K562 (cell line): ENCODE measurements at regions not wholly inside any gene's neighbourhood (a gene's known extent, or its start where the extent isn't known, plus 50 kb on each side); places are given as distances from the start of the nearest gene placed in this dataset.

Source experiments
- ATAC-seq: fragments of 200-7000 bp; cut with Tn5 transposase; 3 replicates; pipeline ENCODE4 v1.9.1; 2020; ENCODE audit warnings: moderate library complexity
- BruUV-seq: library from RNA; stranded (reverse); fragments of 400-500 nt; replicated peaks from 2 replicates; lab custom pipeline; 2021; lab: Mats Ljungman, UMichigan
- CTCF ChIA-PET: fragments of 300-600 bp; formaldehyde crosslinking; extraction: SDS; loops from one replicate; lab custom pipeline; 2021; ENCODE audit warnings: low intra/inter-chr PET ratio; lab: Yijun Ruan, JAX
- POLR2A ChIA-PET: fragments of 300-600, 350-650 bp; sonication (Branson Sonifier 250); formaldehyde crosslinking; extraction: SDS; loops from one replicate; lab custom pipeline; 2021; ENCODE audit warnings: antibody characterized with exemption, inconsistent platforms; lab: Yijun Ruan, JAX
- DNase-seq, 4 experiments: peaks; one replicate each; pipeline versions ENCODE4 v3.0.0 to v3.0.0-alpha.2; 2011 to 2018; ENCODE audit warnings: low spot score in 3 of 4, mixed read lengths in 3 of 4; ENCODE audit errors: extremely low read depth in 1 of 4
- FAIRE-seq: peaks from 2 replicates; lab custom pipeline; 2011; peaks lifted over from hg19 to GRCh38; lab: Jason Lieb, UNC
- H2AFZ ChIP-seq: 2 replicates; pipeline ENCODE4 v1.6.0; 2011; ENCODE audit warnings: low read depth, low read length, control low read depth, inconsistent platforms
- H3K27ac ChIP-seq: fragments of 200-600 bp; 3 replicates; pipeline ENCODE4 v1.8.0; 2011; ENCODE audit warnings: low read depth, mild to moderate bottlenecking, control low read depth, inconsistent platforms, low read length, moderate library complexity, mixed read lengths; ENCODE audit errors: extremely low read depth
- H3K27me3 ChIP-seq, 2 experiments: fragments of 300-600 bp in 1 of 2; 2 replicates in 1 of 2; 3 replicates in 1 of 2; pipeline versions ENCODE4 v1.6.0 to v1.8.0; 2011; ENCODE audit warnings: inconsistent platforms in 2 of 2, low read length in 2 of 2, mild to moderate bottlenecking in 1 of 2, mixed read lengths in 1 of 2, moderate library complexity in 1 of 2; ENCODE audit not compliant: control insufficient read depth in 2 of 2, insufficient read depth in 2 of 2
- H3K36me3 ChIP-seq: fragments of 300-600 bp; 3 replicates; pipeline ENCODE4 v1.8.0; 2011; ENCODE audit warnings: mild to moderate bottlenecking, low read length, inconsistent platforms; ENCODE audit not compliant: control insufficient read depth, insufficient read depth
- H3K4me1 ChIP-seq, 2 experiments: fragments of 200-600 bp in 1 of 2; replicated peaks in 1 of 2; 2 replicates in 1 of 2; 3 replicates in 1 of 2; pipeline versions ENCODE4 v1.5.1 to v1.8.0; 2011; ENCODE audit warnings: inconsistent platforms in 2 of 2, low read length in 2 of 2, mild to moderate bottlenecking in 1 of 2, mixed read lengths in 1 of 2, moderate library complexity in 1 of 2; ENCODE audit not compliant: control insufficient read depth in 2 of 2, insufficient read depth in 2 of 2
- H3K4me2 ChIP-seq: 2 replicates; pipeline ENCODE4 v1.6.1; 2011; ENCODE audit warnings: low read length, control low read depth, inconsistent platforms, mixed read lengths; ENCODE audit not compliant: insufficient read depth
- H3K4me3 ChIP-seq: fragments of 200-600 bp; sonication (generic), shearing (Covaris generic); 2 replicates; pipeline ENCODE4 v1.5.1; 2016; ENCODE audit warnings: control low read depth, inconsistent platforms
- H3K79me2 ChIP-seq: fragments of 200-600 bp; 3 replicates; pipeline ENCODE4 v1.8.0; 2011; ENCODE audit warnings: low read length, inconsistent platforms; ENCODE audit not compliant: control insufficient read depth, insufficient read depth
- H3K9ac ChIP-seq, 2 experiments: 2 replicates each; pipeline versions ENCODE4 v1.6.0 to v1.6.1; 2011; ENCODE audit warnings: low read depth in 2 of 2, low read length in 2 of 2, control low read depth in 1 of 2, inconsistent platforms in 1 of 2, mild to moderate bottlenecking in 1 of 2, mixed read lengths in 1 of 2; ENCODE audit not compliant: insufficient read depth in 1 of 2
- H3K9me1 ChIP-seq: one replicate; pipeline ENCODE4 v1.6.0; 2011; ENCODE audit warnings: inconsistent platforms, mild to moderate bottlenecking, low read length, moderate library complexity; ENCODE audit not compliant: control insufficient read depth, insufficient read depth
- H3K9me3 ChIP-seq: replicated peaks from 2 replicates; pipeline ENCODE4 v1.5.1; 2011; ENCODE audit warnings: low read depth, low read length, inconsistent platforms; ENCODE audit not compliant: control insufficient read depth, insufficient read depth
- H4K20me1 ChIP-seq: replicated peaks from 2 replicates; pipeline ENCODE4 v1.6.1; 2011; ENCODE audit warnings: low read length, inconsistent platforms, mixed read lengths; ENCODE audit not compliant: control insufficient read depth, insufficient read depth
- ARID1B ChIP-seq: fragments of 450-650 bp; IDR thresholded peaks from 2 replicates; pipeline ENCODE4 v1.6.1; 2016; ENCODE audit warnings: antibody characterized with exemption, mild to moderate bottlenecking, inconsistent platforms
- ARID2 ChIP-seq: fragments of 450-650 bp; IDR thresholded peaks from 2 replicates; pipeline ENCODE4 v1.6.1; 2017; ENCODE audit warnings: antibody characterized with exemption, mild to moderate bottlenecking
- BCOR ChIP-seq: fragments of 450-650 bp; IDR thresholded peaks from 2 replicates; pipeline ENCODE4 v1.6.1; 2016
- CHD2 ChIP-seq: IDR thresholded peaks from 2 replicates; pipeline ENCODE4 v1.6.1; 2011; ENCODE audit warnings: low read depth, low read length
- ELF2 ChIP-seq: fragments of 250-450 bp; sonication (Bioruptor Pico); IDR thresholded peaks from 2 replicates; pipeline ENCODE4 v1.5.0; 2021; ENCODE audit warnings: mild to moderate bottlenecking
- FIP1L1 ChIP-seq: fragments of 200-400 bp; formaldehyde crosslinking; IDR thresholded peaks from 2 replicates; pipeline ENCODE4 v1.6.1; 2018; ENCODE audit warnings: mild to moderate bottlenecking, low read depth, low read length; ENCODE audit not compliant: poor library complexity, severe bottlenecking
- GATA2 ChIP-seq: sonication (generic); formaldehyde crosslinking; IDR thresholded peaks from 2 replicates; pipeline ENCODE4 v1.4.0; 2020; ENCODE audit warnings: mild to moderate bottlenecking, missing genetic modification reagents
- JUNB ChIP-seq: fragments of 450-650 bp; formaldehyde crosslinking; conservative IDR thresholded peaks from 2 replicates; pipeline ENCODE4 v1.4.0; 2020; ENCODE audit warnings: mild to moderate bottlenecking
- MCM2 ChIP-seq: fragments of 450-650 bp; IDR thresholded peaks from 2 replicates; pipeline ENCODE4 v1.6.1; 2017; ENCODE audit warnings: low read depth, mild to moderate bottlenecking
- SREBF1 ChIP-seq: fragments of 150-350 bp; IDR thresholded peaks from 2 replicates; pipeline ENCODE4 v1.6.1; 2014; ENCODE audit warnings: antibody characterized with exemption, low read depth, low read length, borderline replicate concordance
- XRCC3 ChIP-seq: fragments of 450-650 bp; IDR thresholded peaks from 2 replicates; pipeline ENCODE4 v1.6.1; 2017; ENCODE audit warnings: mild to moderate bottlenecking, moderate library complexity
- ZBED1 ChIP-seq: IDR thresholded peaks from 2 replicates; pipeline ENCODE4 v1.6.1; 2014
- ZBTB1 ChIP-seq: sonication (generic); formaldehyde crosslinking; IDR thresholded peaks from 2 replicates; pipeline ENCODE4 v1.8.1; 2023; ENCODE audit warnings: missing genetic modification reagents, low read depth, mild to moderate bottlenecking, borderline replicate concordance
- ZNF146 ChIP-seq: IDR thresholded peaks from one replicate; pipeline ENCODE4 v1.6.1; 2018; ENCODE audit warnings: missing compliant biosample characterization; ENCODE audit not compliant: unreplicated experiment
- ZNF23 ChIP-seq: fragments of 250-450 bp; sonication (Bioruptor Pico); IDR thresholded peaks from 2 replicates; pipeline ENCODE4 v1.4.0; 2020; ENCODE audit warnings: mild to moderate bottlenecking
- ZNF324 ChIP-seq: fragments of 250-450 bp; sonication (Bioruptor Pico); IDR thresholded peaks from 2 replicates; pipeline ENCODE4 v1.4.0; 2020; ENCODE audit warnings: mild to moderate bottlenecking
- ZNF354B ChIP-seq: fragments of 250-450 bp; sonication (Bioruptor Pico); IDR thresholded peaks from 2 replicates; pipeline ENCODE4 v1.4.0; 2020
- ZNF436 ChIP-seq: fragments of 250-450, 450-650 bp; sonication (Bioruptor Pico); formaldehyde crosslinking; IDR thresholded peaks from 2 replicates; pipeline ENCODE4 v1.7.0; 2020; ENCODE audit warnings: mild to moderate bottlenecking
- WGBS: fragments of 100-300 bp; shearing (Covaris generic); methylation state at CpG from one replicate; pipeline ENCODE4 v1.1.6; 2016; ENCODE audit warnings: low coverage, mixed read lengths; ENCODE audit not compliant: insufficient coverage; ENCODE audit errors: missing lambda C conversion rate; 5-methylcytosine and 5-hydroxymethylcytosine counted together
- in situ Hi-C: fragments of 300-500 bp; cut with MboI; formaldehyde crosslinking; loops from 4 replicates; pipeline ENCODE4 v1.15.0; 2018; ENCODE audit warnings: inconsistent platforms, mixed read lengths
- intact Hi-C: fragments of 100-400 bp; cut with micrococcal nuclease; formaldehyde crosslinking; loops from 2 replicates; pipeline ENCODE4 v1.14.2; 2022
- TF ChIP-seq, protein P1 (sequence below): fragments of 200-800 bp; sonication (Bioruptor generic); IDR thresholded peaks from 2 replicates; pipeline ENCODE4 v1.6.1; 2017; ENCODE audit warnings: missing genetic modification characterization, missing compliant biosample characterization
- TF ChIP-seq, protein P2 (sequence below): fragments of 450-650 bp; IDR thresholded peaks from 2 replicates; pipeline ENCODE4 v1.6.1; 2014; ENCODE audit warnings: low read depth, mild to moderate bottlenecking, moderate library complexity, borderline replicate concordance
- TF ChIP-seq, protein P3 (sequence below): sonication (generic); formaldehyde crosslinking; IDR thresholded peaks from 2 replicates; pipeline ENCODE4 v1.8.0; 2023; ENCODE audit warnings: mild to moderate bottlenecking, missing genetic modification reagents

DNA sequence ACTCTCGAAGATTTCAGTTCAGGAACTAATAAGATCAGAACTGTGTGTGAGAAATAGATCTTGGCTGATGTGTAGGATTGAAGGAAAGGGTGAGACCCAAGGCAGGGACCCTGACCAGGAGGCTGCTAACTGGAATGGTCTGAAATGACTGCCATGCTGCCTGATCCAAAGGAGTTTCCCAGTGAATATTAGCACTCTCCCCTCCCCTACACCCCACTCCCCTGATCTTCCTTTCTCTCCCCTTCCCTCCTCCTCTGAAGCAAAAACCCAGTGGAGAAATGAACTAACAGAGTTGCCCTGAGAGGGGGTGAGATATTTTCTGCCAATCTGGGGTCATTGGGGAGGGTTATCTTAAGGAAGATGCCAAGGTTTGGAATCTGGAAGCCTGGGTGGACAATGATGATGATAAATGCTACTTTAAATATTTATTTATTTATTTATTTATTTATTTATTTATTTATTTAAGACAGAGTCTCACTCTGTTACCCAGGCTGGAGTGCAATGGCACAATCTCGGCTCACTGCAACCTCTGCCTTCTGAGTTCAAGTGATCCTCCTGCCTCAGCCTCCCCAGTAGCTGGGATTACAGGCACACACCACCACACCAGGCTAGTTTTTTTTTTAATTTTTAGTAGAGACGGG, 371.0 kb upstream of the CHD6 start (continued):
- TF ChIP-seq ELF2 (CRISPR knock-in tag) (no peak), ZNF23 (no peak), ZNF436 (CRISPR knock-in tag) (no peak)
- TF ChIP-seq, protein P1, sequence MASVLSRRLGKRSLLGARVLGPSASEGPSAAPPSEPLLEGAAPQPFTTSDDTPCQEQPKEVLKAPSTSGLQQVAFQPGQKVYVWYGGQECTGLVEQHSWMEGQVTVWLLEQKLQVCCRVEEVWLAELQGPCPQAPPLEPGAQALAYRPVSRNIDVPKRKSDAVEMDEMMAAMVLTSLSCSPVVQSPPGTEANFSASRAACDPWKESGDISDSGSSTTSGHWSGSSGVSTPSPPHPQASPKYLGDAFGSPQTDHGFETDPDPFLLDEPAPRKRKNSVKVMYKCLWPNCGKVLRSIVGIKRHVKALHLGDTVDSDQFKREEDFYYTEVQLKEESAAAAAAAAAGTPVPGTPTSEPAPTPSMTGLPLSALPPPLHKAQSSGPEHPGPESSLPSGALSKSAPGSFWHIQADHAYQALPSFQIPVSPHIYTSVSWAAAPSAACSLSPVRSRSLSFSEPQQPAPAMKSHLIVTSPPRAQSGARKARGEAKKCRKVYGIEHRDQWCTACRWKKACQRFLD (CRISPR knock-in tag), result no peak
- TF ChIP-seq, all 486 proteins: peak for 0

DNA sequence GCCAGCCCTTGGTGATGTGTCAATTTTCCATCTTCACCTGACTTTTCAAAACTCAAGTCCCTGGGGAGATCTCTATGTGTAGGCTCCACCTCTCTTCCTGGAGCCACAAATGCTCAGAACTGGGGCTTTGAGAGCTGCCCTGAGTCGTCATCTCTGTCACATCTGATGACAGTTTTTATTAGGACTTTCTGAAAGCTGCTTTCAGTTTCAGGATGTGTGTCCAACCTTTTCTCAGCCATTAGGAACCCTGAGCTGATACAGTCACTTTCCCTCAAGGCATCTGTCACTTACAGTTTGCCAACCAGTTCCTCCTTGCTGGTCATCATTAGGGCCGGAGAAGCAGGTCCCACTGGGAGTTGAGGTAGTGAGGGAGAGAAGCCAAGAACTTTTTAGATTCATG, 365.9 kb upstream of the CHD6 start:
- no peak for DNase-seq
- POLR2A ChIA-PET, result interaction anchor here (2.1 kb wide), 1 partner anchor 15 kb away, joined by 6 read pairs; no protein-coding TSS in a partner anchor
- in situ Hi-C loops, result no loop called here
- H3K36me3 ChIP-seq, result no peaks in the 10 kb centered on the region
- intact Hi-C loops, result no loop called here
- FAIRE-seq, result no peak
- no peak overlapping the region for H3K4me3 ChIP-seq
- CTCF ChIA-PET, result no interaction called here
- no peaks in the 10 kb centered on the region for H3K79me2 ChIP-seq
- H3K9me3 ChIP-seq, result no peaks in the 10 kb centered on the region
- no peak overlapping the region for H3K4me2 ChIP-seq
- no peaks in the 10 kb centered on the region for H3K4me1 ChIP-seq
- H3K27ac ChIP-seq, result no peak overlapping the region
- 0% methylated on average over 2 of the region's 2 CpGs for WGBS
- no peak for ATAC-seq
- no peaks in the 10 kb centered on the region for H3K9me1 ChIP-seq
- BruUV-seq, result no TSS peak
- no peaks in the 10 kb centered on the region for H3K27me3 ChIP-seq
- H2AFZ ChIP-seq, result no peak overlapping the region
- H3K9ac ChIP-seq, result no peak overlapping the region
- H4K20me1 ChIP-seq, result no peaks in the 10 kb centered on the region
- TF ChIP-seq ARID1B, result no peak
- no peak for TF ChIP-seq GATA2 (CRISPR knock-in tag)
- TF ChIP-seq, protein P2, sequence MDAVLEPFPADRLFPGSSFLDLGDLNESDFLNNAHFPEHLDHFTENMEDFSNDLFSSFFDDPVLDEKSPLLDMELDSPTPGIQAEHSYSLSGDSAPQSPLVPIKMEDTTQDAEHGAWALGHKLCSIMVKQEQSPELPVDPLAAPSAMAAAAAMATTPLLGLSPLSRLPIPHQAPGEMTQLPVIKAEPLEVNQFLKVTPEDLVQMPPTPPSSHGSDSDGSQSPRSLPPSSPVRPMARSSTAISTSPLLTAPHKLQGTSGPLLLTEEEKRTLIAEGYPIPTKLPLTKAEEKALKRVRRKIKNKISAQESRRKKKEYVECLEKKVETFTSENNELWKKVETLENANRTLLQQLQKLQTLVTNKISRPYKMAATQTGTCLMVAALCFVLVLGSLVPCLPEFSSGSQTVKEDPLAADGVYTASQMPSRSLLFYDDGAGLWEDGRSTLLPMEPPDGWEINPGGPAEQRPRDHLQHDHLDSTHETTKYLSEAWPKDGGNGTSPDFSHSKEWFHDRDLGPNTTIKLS, result no peak
- no peak for TF ChIP-seq ZNF146 (CRISPR knock-in tag)
- no peak for TF ChIP-seq ZNF324 (CRISPR knock-in tag)
- no peak for TF ChIP-seq ZBTB1 (CRISPR knock-in tag)
- no peak for TF ChIP-seq MCM2
- TF ChIP-seq BCOR, result no peak
- no peak for TF ChIP-seq ZBED1
- no peak for TF ChIP-seq ZNF354B
- no peak for TF ChIP-seq FIP1L1
- TF ChIP-seq SREBF1, result no peak
- TF ChIP-seq, protein P3, sequence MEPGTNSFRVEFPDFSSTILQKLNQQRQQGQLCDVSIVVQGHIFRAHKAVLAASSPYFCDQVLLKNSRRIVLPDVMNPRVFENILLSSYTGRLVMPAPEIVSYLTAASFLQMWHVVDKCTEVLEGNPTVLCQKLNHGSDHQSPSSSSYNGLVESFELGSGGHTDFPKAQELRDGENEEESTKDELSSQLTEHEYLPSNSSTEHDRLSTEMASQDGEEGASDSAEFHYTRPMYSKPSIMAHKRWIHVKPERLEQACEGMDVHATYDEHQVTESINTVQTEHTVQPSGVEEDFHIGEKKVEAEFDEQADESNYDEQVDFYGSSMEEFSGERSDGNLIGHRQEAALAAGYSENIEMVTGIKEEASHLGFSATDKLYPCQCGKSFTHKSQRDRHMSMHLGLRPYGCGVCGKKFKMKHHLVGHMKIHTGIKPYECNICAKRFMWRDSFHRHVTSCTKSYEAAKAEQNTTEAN (CRISPR knock-in tag), result no peak
- TF ChIP-seq ARID2, result no peak
- no peak for TF ChIP-seq CHD2
- TF ChIP-seq JUNB (CRISPR knock-in tag), result no peak
- TF ChIP-seq XRCC3, result no peak
